HepG2 (cell line): ENCODE measurements at regions not wholly inside any gene's neighbourhood (a gene's known extent, or its start where the extent isn't known, plus 50 kb on each side); places are given as distances from the start of the nearest gene placed in this dataset.

Experiments used
- ATF1 ChIP-seq: IDR thresholded peaks from 2 replicates; pipeline ENCODE4 v1.6.1; 2016; ENCODE audit warnings: mild to moderate bottlenecking, control low read depth
- FOXP1 ChIP-seq, 2 experiments: fragments of 450-650 bp in 1 of 2; IDR thresholded peaks; 2 replicates each; pipeline ENCODE4 v1.6.1; 2017 to 2018; ENCODE audit warnings: antibody characterized with exemption in 1 of 2
- HMGA1 ChIP-seq: sonication (generic); formaldehyde crosslinking; conservative IDR thresholded peaks from 2 replicates; pipeline ENCODE4 v1.4.0; 2020; ENCODE audit warnings: missing genetic modification reagents
- ISX ChIP-seq: sonication (generic); formaldehyde crosslinking; conservative IDR thresholded peaks from 2 replicates; pipeline ENCODE4 v1.5.0; 2020; ENCODE audit warnings: missing genetic modification reagents
- MED1 ChIP-seq: sonication (generic); formaldehyde crosslinking; IDR thresholded peaks from 2 replicates; pipeline ENCODE4 v1.4.0; 2020; ENCODE audit warnings: missing genetic modification reagents
- MXI1 ChIP-seq: IDR thresholded peaks from 3 replicates; pipeline ENCODE4 v1.6.1; 2012; ENCODE audit warnings: low read depth, low read length, inconsistent platforms, borderline replicate concordance
- NCOA1 ChIP-seq: sonication (generic); formaldehyde crosslinking; IDR thresholded peaks from 2 replicates; pipeline ENCODE4 v1.9.0; 2021; ENCODE audit warnings: missing genetic modification reagents
- RELA ChIP-seq: sonication (generic); formaldehyde crosslinking; IDR thresholded peaks from 2 replicates; pipeline ENCODE4 v1.4.0; 2020; ENCODE audit warnings: missing genetic modification reagents
- RFX5 ChIP-seq: IDR thresholded peaks from 2 replicates; pipeline ENCODE4 v1.6.1; 2011; ENCODE audit warnings: low read depth, low read length, improper control_type of control experiment
- TAF15 ChIP-seq: fragments of 200-400 bp; formaldehyde crosslinking; IDR thresholded peaks from one replicate; pipeline ENCODE4 v1.6.1; 2018; ENCODE audit warnings: mild to moderate bottlenecking, low read depth, low read length; ENCODE audit not compliant: poor library complexity, severe bottlenecking
- ZNF121 ChIP-seq: sonication (generic); formaldehyde crosslinking; IDR thresholded peaks from 2 replicates; pipeline ENCODE4 v1.5.0; 2020; ENCODE audit warnings: mild to moderate bottlenecking, missing genetic modification reagents
- ZNF230 ChIP-seq: sonication (generic); formaldehyde crosslinking; IDR thresholded peaks from 2 replicates; pipeline ENCODE4 v1.4.0; 2020; ENCODE audit warnings: mild to moderate bottlenecking, missing genetic modification reagents
- ZNF274 ChIP-seq: sonication (generic); formaldehyde crosslinking; IDR thresholded peaks from 2 replicates; pipeline ENCODE4 v1.5.1; 2020; ENCODE audit warnings: mild to moderate bottlenecking, missing genetic modification reagents
- ZNF451 ChIP-seq: sonication (generic); formaldehyde crosslinking; IDR thresholded peaks from 2 replicates; pipeline ENCODE4 v1.5.0; 2020; ENCODE audit warnings: mild to moderate bottlenecking, missing genetic modification reagents
- TF ChIP-seq, protein P1 (sequence below), 2 experiments: sonication (generic) in 1 of 2; formaldehyde crosslinking in 1 of 2; IDR thresholded peaks; 2 replicates each; pipeline versions ENCODE4 v1.4.0 to v1.6.1; 2018 to 2020; ENCODE audit warnings: missing genetic modification reagents in 2 of 2, borderline replicate concordance in 1 of 2, low read depth in 1 of 2, mild to moderate bottlenecking in 1 of 2, missing biosample characterization in 1 of 2
- TF ChIP-seq, protein P2 (sequence below): sonication (generic); formaldehyde crosslinking; IDR thresholded peaks from 2 replicates; pipeline ENCODE4 v1.5.0; 2020; ENCODE audit warnings: mild to moderate bottlenecking, missing genetic modification reagents
- TF ChIP-seq, protein P3 (sequence below): IDR thresholded peaks from 2 replicates; pipeline ENCODE4 v1.6.1; 2016; ENCODE audit warnings: mild to moderate bottlenecking
- TF ChIP-seq, protein P4 (sequence below): IDR thresholded peaks from 2 replicates; pipeline ENCODE4 v1.6.1; 2018; ENCODE audit warnings: missing genetic modification reagents
- TF ChIP-seq, protein P5 (sequence below): sonication (generic); formaldehyde crosslinking; IDR thresholded peaks from 2 replicates; pipeline ENCODE4 v1.4.0; 2020; ENCODE audit warnings: mild to moderate bottlenecking, missing genetic modification reagents
- TF ChIP-seq, protein P6 (sequence below): sonication (generic); formaldehyde crosslinking; IDR thresholded peaks from 2 replicates; pipeline ENCODE4 v1.9.0; 2022; ENCODE audit warnings: missing genetic modification reagents, mild to moderate bottlenecking, borderline replicate concordance

DNA sequence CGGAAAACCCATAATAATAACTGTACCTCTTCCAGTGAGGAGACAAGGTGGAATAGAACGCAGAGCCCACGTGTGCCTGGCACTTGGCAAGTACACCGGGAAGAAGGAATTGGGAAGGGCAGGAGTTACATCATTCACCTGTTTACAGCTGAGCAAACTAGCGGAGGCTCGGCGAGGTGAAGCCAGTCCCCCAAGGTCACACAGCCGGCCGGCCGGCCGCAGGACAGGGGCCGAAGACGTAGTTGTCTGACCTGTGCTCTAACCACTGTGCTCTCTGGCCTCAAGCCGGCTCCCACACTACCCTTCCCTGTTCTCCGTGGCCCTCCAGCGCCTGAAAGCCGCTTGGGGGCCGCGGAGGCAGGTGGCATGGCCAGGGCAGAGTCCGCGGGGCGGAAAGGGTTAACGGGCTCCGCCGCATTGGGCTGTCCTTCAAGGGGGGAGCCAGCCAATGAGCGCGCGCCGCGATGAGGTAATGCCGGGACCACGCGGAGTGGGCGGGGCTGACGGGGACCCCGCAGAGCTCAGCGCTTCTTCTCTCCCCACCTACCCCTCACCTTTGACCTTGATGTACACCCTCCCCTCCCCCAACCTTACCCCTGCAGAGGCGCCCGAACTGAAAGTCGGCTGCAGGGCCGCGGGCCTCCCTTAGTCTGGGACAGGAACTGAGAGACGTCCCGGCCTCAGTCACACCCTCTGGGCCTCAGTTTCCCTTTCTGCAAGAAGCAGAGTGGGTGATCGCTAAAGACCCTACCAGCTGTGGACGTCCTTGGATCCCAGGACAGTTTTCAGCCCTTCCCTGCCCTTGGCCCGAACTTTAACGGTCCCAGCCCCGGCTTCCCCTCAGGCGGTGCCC lies 125.1 kb downstream of the C9orf50 start (continued):
- TF ChIP-seq, protein P1, sequence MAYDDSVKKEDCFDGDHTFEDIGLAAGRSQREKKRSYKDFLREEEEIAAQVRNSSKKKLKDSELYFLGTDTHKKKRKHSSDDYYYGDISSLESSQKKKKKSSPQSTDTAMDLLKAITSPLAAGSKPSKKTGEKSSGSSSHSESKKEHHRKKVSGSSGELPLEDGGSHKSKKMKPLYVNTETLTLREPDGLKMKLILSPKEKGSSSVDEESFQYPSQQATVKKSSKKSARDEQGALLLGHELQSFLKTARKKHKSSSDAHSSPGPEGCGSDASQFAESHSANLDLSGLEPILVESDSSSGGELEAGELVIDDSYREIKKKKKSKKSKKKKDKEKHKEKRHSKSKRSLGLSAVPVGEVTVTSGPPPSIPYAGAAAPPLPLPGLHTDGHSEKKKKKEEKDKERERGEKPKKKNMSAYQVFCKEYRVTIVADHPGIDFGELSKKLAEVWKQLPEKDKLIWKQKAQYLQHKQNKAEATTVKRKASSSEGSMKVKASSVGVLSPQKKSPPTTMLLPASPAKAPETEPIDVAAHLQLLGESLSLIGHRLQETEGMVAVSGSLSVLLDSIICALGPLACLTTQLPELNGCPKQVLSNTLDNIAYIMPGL (CRISPR knock-in tag; IDR thresholded peaks at IDR 0.05; ENCODE audit: borderline replicate concordance in 1 of 2, low read depth in 1 of 2) = peak in 1 of 2 experiments; percentile 85; a peak in 2 of 4 replicates
- TF ChIP-seq ZNF121 (CRISPR knock-in tag) (0 out of 2 replicates have a peak, but pooled peaks have one; percentile 30), TAF15 (peak; percentile 84), ZNF451 (no peak), MED1 (CRISPR knock-in tag) (peak; percentile 84), RFX5 (0 out of 2 replicates have a peak, but pooled peaks have one; percentile 3), HMGA1 (CRISPR knock-in tag) (no peak), ZNF274 (CRISPR knock-in tag) (no peak), ISX (CRISPR knock-in tag) (no peak; the same call in 1 of the 2 replicates), NCOA1 (CRISPR knock-in tag) (no peak), MXI1 (peak; percentile 43; the same call in 1 of the 3 replicates), ATF1 (CRISPR knock-in tag) (no peak), ZNF230 (CRISPR knock-in tag) (no peak), FOXP1 (IDR thresholded peaks at IDR 0.05) (no peak), FOXP1 (CRISPR knock-in tag; IDR thresholded peaks at IDR 0.05) (peak; percentile 33; the same call in 1 of the 2 replicates), RELA (CRISPR knock-in tag) (0 out of 2 replicates have a peak, but pooled peaks have one; percentile 50)
- TF ChIP-seq, protein P2, sequence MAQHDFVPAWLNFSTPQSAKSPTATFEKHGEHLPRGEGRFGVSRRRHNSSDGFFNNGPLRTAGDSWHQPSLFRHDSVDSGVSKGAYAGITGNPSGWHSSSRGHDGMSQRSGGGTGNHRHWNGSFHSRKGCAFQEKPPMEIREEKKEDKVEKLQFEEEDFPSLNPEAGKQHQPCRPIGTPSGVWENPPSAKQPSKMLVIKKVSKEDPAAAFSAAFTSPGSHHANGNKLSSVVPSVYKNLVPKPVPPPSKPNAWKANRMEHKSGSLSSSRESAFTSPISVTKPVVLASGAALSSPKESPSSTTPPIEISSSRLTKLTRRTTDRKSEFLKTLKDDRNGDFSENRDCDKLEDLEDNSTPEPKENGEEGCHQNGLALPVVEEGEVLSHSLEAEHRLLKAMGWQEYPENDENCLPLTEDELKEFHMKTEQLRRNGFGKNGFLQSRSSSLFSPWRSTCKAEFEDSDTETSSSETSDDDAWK (CRISPR knock-in tag) = no peak
- TF ChIP-seq, protein P3, sequence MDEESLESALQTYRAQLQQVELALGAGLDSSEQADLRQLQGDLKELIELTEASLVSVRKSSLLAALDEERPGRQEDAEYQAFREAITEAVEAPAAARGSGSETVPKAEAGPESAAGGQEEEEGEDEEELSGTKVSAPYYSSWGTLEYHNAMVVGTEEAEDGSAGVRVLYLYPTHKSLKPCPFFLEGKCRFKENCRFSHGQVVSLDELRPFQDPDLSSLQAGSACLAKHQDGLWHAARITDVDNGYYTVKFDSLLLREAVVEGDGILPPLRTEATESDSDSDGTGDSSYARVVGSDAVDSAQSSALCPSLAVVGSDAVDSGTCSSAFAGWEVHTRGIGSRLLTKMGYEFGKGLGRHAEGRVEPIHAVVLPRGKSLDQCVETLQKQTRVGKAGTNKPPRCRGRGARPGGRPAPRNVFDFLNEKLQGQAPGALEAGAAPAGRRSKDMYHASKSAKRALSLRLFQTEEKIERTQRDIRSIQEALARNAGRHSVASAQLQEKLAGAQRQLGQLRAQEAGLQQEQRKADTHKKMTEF (CRISPR knock-in tag) = peak; percentile 79
- TF ChIP-seq, protein P4, sequence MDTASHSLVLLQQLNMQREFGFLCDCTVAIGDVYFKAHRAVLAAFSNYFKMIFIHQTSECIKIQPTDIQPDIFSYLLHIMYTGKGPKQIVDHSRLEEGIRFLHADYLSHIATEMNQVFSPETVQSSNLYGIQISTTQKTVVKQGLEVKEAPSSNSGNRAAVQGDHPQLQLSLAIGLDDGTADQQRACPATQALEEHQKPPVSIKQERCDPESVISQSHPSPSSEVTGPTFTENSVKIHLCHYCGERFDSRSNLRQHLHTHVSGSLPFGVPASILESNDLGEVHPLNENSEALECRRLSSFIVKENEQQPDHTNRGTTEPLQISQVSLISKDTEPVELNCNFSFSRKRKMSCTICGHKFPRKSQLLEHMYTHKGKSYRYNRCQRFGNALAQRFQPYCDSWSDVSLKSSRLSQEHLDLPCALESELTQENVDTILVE (CRISPR knock-in tag) = peak; percentile 68; the same call in 1 of the 2 replicates
- TF ChIP-seq, protein P5, sequence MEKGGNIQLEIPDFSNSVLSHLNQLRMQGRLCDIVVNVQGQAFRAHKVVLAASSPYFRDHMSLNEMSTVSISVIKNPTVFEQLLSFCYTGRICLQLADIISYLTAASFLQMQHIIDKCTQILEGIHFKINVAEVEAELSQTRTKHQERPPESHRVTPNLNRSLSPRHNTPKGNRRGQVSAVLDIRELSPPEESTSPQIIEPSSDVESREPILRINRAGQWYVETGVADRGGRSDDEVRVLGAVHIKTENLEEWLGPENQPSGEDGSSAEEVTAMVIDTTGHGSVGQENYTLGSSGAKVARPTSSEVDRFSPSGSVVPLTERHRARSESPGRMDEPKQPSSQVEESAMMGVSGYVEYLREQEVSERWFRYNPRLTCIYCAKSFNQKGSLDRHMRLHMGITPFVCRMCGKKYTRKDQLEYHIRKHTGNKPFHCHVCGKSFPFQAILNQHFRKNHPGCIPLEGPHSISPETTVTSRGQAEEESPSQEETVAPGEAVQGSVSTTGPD (CRISPR knock-in tag) = 0 out of 2 replicates have a peak, but pooled peaks have one; percentile 19
- TF ChIP-seq, protein P6, sequence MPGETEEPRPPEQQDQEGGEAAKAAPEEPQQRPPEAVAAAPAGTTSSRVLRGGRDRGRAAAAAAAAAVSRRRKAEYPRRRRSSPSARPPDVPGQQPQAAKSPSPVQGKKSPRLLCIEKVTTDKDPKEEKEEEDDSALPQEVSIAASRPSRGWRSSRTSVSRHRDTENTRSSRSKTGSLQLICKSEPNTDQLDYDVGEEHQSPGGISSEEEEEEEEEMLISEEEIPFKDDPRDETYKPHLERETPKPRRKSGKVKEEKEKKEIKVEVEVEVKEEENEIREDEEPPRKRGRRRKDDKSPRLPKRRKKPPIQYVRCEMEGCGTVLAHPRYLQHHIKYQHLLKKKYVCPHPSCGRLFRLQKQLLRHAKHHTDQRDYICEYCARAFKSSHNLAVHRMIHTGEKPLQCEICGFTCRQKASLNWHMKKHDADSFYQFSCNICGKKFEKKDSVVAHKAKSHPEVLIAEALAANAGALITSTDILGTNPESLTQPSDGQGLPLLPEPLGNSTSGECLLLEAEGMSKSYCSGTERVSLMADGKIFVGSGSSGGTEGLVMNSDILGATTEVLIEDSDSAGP (CRISPR knock-in tag) = peak; percentile 75
